Liver (tissue), 3 donors: ENCODE measurements at regions not wholly inside any gene's neighbourhood (a gene's known extent, or its start where the extent isn't known, plus 50 kb on each side); places are given as distances from the start of the nearest gene placed in this dataset.

Source experiments
- CTCF ChIP-seq: fragments of 150-350 bp; IDR thresholded peaks from 2 replicates; pipeline ENCODE4 v1.5.1; 2017; ENCODE audit warnings: improper control_type of control experiment, low read depth, low read length; ENCODE audit not compliant: missing input control
- HNF4A ChIP-seq, 2 donors: conservative IDR thresholded peaks; 2 replicates each; pipeline ENCODE4 v1.6.1; 2016; ENCODE audit warnings: antibody characterized with exemption in 2 of 2, mild to moderate bottlenecking in 2 of 2
- JUND ChIP-seq, 2 donors: IDR thresholded peaks; 2 replicates each; pipeline ENCODE4 v1.6.1; 2016; ENCODE audit warnings: antibody characterized with exemption in 2 of 2
- donor health status: healthy.
- donor health status: healthy.

GRCh38 chr2:235416858-235417499 lies 76.9 kb upstream of the AGAP1 start:
- TF ChIP-seq CTCF, result no peak
- TF ChIP-seq JUND (IDR thresholded peaks at IDR 0.05), result no peak
- no peak for TF ChIP-seq HNF4A (conservative IDR thresholded peaks at IDR 0.05)
